HuH-7 (cell line): ENCODE measurements at regions not wholly inside any gene's neighbourhood (a gene's known extent, or its start where the extent isn't known, plus 50 kb on each side); places are given as distances from the start of the nearest gene placed in this dataset.

Experiments
- DNase-seq: peaks from one replicate; pipeline ENCODE4 v3.0.0; 2011; ENCODE audit warnings: low spot score

DNA sequence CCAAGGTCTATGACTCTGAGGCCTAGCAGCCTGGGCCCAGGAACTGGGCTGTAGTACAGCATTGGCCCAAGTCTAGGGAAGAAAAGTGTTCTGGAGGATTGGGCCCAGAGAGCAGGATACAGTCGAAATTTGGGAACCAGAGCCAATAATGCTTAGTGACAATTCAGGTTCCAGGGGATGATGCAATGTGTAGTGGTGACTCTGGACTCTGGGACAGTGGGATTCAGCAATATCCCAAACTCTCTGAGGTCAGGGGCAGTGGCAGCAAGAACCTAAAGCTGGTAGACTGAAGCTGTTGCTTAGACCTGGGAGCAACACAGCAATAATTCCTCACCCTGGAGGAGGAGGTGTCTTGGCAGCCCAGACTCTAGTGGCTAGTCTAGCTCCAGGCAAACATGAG is 545.5 kb upstream of the ARGLU1 start:
- no peak for DNase-seq

DNA sequence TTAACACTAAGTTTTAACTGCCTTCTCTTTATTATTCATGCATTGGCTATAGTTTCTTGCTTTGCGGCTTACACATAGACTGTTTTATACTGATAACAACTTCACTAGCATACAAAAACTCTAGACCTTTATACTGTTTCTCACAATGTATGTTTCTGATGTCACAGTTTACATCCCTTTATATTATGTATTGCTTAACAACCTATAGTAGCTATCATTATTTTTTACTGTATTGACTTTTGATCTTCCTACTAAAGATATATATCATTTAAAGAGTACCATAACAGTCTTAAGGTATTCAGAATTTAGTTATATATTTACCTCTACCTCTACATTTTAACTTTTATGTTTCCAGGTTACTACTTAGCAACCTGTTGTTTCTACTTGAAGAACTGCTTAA is 543.3 kb upstream of the ARGLU1 start:
- no peak for DNase-seq

DNA sequence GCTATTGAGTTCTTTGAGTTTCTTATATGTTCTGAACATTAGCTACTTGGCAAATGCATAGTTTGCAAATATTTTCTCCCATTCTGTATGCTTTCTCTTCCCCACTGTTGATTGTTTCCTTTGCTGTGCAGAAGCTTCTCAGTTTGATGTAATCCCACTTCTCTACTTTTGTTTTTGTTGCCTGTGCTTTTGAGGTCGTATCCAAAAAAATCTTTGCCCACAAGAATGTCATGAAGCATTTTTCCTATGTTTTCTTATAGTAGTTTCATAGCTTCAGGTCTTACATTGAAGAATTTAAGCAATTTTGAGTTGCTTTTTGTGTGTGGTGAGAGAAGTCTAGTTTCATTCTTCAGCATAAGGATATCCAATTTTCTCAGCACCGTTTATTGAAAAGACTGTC is 536.7 kb upstream of the ARGLU1 start:
- no peak for DNase-seq

DNA sequence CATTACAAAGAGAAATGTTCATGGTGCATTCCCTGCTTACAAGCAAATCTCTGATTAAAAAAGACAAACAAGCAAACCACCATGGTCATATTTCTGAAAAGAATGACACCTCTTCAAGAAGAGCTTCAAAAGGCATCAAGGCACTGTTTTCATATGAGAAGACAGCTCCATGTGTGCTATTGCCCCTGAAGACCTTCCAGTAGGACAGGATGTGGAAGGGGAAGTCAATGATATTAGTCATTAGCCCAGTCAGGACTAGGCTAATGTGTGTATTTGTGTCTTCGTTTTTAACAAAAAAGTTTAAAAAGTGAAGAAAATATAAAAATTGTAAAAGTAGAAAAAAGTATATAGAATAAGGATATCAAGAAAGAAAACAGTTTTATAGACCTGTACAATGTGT is 534.7 kb upstream of the ARGLU1 start:
- no peak for DNase-seq

DNA sequence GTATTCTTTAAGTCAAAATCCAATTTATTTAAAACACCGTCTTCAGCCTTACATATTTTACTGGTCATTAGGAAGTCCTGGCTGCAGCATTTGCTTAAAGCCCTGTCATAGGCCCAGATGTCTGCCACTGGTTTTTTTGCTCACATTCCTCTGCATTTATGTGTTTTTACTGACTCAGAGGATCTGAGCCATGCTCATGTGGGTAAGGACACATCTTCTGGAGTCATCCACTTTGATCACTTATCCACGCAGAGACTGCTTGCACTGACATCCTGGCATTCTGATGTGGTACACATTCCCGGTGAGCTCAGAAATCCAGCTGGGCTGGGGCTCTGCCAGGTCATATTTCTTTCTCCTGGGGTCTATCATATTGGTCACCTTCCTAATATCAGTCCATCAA is 531.7 kb upstream of the ARGLU1 start:
- DNase-seq: no peak

DNA sequence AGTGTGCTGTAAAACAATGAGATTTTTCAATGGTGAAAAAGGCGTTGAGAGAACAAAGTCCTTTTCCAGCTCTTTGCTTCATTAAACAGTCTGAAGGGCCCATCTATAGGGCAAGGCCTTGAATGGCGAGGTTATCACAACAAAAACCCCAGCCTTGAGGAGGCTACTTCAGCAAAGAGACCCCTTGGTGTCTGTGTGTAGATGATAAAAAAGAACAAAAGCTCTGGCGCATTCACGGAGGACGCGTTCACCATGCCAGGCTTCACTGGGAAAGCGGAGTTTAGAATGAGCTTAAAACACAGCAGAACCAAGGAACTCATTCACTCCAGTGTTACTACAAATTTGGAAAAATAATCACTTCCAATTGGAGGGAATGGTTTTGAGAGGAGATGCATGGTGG is 530.0 kb upstream of the ARGLU1 start:
- no peak for DNase-seq

DNA sequence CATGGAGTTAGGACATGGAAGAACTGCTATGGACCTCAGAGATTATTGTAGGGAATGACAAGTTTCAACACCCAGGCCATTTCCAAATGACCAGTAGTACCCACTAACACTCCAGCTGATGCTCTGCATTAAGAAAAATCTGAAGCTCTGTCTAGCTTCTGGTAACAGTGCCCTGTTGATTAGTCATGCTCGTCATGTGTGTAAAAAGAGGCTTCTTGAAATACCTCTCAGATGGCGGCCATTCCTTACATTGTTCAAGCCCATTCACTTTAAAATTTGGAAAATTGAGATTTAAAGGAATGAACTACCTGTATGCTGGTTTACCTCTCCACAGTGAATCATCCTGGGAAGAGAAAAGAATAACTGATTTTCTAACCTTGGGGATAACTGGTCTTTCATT is 527.9 kb upstream of the ARGLU1 start:
- no peak for DNase-seq

DNA sequence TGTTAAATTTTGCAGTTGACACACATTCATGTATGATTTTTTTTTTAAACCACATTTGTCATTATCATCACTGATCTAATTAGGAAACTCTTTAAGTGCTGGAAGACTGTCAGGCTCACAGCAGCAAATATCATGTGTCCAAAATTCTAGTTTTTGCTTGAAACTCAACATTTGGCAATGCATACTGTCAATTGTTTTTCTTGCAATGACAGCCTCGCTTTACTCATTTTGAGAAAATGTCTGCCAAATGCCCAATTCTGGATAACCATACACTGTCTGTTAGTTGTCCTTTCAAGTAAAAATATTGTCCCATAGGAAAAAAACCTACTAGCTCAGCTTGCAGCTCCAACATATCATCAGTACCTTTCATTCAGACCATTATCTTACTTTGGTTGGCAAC is 523.9 kb upstream of the ARGLU1 start:
- no peak for DNase-seq

DNA sequence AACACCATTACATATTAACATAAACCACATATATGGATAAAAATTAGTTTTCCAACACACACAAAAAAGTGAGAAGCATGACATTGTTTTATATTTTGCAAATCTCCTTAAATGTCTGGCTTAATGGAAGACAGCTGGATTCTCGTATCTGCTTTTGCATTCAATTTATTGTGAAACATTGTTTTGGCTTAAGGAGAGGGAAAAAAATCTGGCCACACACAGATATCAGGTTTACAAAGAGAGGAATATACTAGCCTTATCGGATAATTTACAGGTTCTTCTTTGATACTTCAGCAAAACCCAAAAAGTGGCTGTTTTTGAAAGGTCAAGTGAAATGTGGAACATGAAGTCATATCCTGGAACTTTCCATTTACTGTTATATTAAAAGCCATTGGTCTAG is 523.5 kb upstream of the ARGLU1 start:
- DNase-seq: no peak

DNA sequence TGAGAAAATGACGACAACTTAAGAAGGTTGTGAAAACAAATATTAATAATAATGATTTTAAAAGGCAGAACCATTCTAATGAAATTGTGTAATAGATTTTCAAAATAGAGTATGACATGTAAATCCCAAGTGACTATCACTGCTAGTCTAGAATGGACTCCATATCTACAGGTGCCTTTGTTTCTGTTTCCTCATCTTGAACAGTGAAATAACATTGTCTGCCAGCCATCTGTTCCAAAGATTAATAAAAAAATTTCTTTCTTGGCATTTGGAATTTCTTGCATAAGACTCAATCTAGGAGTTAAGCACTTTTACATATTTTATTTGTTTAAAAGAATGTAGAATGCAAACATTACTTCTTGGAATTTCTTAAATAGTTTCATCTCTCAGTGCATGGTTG is 520.1 kb upstream of the ARGLU1 start:
- DNase-seq: no peak

DNA sequence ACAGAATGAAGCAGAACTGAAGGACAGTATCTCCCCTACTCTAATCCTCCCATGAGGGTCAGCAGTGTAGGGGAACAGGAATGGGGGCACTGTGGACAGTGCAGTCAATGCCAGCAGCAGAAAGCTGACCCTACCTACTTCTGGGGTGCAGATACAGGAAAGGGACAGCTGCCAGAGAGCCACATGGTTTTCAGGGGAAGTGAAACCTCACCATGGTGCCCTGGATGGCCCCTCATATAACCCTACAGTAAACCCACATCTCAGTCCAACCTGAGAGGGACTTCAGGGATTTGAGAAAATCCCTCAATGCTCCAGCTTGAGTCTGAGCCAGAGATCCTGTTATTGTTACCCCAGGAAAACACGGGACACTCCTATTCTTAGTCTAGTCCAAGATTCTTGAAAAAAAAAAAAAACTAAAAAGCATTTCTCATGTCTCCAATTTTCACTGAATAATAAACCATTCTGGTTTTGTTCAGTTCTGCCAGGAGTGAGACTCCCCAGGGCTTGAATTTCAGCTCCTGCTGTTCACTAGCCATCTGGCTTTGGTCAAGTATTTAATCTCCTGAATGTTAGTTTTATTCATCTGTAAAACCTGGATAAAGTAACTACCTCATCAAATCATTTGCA is 511.6 kb upstream of the ARGLU1 start:
- DNase-seq: no peak

DNA sequence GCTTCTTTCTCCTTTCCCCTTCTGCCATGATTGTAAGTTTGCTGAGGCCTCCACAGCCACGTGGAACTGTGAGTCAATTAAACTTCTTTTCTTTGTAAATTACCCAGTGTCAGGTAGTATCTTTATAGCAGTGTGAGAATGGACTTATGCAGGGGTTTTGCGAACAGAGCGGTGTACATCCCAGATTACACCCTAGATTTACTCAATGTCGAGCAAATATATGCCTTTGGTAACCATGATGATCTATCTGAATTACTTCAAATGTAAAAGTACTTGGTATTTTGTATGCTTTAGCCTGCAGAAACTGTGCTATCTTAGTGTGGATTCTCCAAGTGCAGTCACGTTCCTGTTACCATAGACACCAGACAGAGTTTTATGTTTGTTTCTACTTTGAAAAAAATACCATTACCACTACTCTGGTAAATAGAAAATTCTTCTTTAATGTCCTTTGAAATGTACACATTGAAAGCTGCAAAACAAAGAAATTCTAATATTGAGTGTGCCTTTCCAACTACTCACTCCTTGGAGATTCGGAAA is 510.4 kb upstream of the ARGLU1 start:
- DNase-seq: no peak

DNA sequence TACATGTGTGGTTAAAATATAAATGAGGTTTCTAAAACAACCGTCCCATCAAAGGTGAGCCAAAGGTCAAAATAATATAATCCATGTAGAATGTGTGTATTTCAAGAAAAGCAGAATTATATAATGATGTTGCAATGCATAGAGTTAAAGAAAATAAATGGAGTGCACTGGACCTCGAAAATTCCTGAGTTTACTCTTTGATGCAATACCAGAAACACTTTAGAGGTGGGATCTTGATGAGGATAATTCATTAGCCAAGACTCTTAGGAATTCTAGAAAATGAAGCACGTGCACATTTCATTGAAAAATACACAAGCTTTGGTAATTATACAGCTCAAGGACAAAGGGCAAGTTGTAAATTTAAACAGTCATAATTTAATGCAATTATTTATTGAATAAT is 508.9 kb upstream of the ARGLU1 start:
- DNase-seq: no peak

DNA sequence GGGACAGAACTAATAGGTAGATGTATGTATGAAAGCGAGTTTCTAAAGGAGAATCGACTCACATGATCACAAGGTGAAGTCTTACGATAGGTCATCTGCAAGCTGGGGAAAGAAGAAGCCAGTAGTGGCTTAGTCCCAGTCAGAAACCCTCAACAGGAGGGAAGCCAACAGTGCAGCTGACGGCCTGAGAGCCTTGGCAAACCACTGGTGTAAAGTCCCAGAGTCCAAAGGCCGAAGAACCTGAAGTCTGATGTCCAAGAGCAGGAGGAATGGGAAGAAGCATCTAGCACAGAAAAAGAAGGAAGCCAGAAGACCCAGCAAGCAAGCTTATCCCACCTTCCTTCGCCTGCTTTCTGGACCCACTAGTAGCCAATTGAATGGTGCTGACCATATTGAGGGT is 507.6 kb upstream of the ARGLU1 start:
- no peak for DNase-seq

DNA sequence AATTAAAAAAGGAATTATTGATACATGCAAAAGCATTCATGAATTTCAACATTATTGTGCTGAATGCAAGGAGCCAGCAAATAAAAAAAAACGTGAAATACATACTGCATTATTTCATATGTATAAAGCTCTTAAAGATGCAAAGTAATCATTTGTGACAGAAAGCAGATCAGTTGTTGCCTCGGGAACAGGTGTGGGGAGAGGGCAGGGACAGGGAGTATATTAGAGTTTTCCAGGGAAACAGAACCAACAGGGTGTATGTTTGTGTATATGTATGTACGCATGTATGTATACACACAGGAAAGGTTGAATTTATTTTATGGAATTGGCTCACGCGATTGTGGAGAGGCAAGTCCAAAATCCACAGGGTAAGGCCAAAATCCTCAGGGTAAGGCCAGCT is 502.9 kb upstream of the ARGLU1 start:
- no peak for DNase-seq

DNA sequence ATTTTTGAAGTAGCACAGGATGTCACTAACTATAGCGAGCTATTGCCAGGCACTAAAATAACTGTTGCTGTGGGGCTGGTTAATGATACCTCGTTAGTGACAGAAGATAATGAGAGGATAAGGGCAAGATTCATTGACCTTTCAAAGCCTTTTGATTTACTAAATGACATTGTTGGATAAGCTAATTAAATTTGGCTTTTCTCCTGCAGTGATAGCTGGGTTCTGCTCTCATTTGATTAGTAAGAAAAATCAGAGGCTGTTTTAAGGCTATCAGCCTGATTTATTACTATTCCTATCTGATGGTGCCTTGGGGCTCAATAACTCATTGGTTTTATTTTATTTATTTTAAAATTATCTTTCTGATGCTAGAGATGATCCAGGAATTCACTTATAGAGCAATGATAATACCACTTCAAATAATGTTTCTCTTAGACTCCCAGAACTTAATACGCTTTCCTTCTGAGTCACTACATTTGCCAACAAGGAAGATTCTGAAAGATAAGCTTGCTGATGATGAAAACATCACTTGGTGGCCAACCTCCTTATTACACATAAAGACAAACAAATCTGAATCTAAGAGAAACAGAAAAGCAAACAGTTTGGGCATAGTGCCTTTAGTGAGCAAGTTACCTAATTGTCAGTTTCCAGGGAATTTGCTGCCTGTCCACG is 501.3 kb upstream of the ARGLU1 start:
- DNase-seq: no peak

DNA sequence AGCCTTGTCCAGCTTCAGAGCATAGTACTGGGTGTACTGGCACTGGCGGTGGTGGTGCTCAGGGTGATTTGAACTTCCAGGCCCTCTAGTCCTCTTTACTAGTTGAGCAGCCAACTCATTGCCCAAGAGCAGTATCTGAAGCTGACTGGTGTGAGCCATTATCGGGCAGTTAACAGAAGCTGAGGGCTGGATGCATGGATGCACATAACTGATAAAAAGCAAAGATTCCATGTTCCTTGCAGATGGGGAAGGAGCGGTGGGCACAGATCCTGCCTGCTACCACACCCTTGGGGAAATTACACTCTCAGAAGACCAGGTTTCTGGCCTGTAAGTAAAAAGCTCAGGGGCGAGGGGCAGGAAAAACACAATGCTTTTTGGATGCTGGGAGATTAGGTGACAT is 499.4 kb upstream of the ARGLU1 start:
- DNase-seq: no peak

DNA sequence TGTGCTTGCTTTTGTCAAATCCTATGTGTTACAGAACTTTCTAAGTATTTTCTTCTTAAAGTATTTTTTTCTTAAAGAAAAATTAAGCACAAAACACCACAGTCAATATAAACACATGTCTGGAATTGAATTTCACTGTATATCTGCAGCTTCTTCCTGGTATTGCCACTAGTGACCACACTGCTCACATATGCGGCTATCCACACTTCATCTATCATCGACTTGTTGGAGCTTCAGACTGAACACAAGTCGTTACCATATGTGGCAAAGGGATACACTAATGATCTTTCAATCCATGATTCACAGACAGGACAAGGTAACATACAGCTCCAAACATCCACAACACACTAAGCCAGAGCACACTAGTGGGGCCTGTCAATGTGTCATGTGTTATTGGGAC is 498.4 kb upstream of the ARGLU1 start:
- DNase-seq: no peak

DNA sequence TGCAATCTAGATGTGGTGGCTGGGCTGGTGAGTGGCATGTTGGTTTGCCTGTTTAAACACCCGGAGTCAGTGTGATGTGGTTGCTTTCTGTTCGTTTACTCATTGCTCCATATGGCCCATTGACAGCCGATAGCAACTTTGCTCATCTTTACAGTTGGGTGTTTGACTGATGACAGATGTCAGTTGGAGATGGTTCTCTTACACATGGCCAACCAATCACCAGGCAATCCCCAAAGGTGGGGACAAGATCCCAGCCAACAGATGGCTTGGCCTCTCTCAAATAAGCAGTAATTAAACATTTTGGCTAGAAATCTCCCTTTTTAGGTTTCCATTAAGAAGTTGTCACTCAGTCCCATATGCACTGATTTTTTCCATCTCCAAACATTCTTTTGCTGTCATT is 497.1 kb upstream of the ARGLU1 start:
- no peak for DNase-seq

DNA sequence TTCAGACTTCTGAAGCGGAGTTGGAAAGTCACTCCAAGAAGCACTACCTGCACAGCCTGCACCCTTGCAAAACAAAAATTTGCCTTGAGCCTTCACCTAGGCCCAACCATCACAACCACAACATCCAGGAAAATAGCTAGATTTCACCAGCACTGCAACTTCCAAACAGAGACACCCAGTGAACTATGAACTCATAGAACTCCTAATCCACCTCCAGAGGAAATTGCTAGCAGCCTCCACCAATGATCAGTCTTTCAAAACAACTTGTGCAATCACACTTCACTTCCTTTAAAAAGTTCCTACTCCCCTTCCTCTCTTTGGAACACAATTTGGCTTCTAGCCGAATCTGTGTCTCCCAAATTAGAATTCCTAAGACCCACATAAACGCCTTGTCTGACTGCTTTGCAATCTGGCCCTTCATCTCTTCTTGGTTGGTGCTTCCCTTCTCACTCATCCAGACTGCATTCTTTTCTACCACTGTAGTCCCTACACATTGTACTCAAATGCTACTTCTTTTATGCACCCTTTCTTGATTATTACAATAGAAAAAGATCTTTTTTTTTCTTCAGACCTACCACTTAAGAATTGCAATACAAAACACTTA is 489.2 kb upstream of the ARGLU1 start:
- DNase-seq: no peak

DNA sequence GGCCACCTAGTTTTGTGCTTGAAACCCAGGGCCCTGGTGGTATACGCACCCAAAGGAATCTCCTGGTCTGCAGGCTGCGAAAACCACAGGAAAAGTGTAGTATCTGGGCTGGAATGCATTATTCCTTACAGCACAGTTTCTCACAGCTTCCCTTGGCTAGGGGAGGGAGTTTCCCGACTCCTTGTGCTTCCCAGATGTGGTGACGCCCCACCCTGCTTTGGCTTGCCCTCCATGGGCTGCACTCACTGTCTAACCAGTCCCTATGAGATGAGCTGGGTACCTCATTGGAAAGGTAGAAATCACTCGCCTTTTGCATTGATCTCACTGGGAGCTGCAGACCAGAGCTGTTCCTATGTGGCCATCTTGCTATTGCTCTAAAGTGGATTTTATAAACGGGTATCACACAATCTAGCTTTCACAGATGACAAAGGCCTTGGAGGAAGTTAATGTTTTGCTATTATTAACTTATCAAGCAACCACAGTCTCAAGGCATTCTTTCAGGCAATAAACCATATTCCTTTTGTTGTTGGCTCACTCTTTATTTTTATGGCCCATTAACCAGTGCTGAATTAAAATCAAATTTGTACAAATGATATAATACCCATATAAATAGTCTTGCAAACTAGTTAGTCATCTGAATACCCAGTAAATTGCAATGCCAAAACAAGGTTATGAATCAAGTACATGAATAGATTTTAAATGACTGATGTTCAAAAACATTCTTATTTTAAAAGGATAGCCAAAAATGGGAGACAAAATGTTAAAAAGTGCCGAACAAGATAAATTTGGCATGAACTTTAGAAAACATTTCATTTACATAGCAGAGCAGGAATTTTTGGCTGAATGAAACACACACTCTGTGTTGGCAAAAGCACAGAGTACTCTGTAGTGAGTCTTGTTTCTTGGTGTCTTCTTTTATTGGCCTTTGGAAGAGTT is 475.4 kb upstream of the ARGLU1 start:
- no peak for DNase-seq

DNA sequence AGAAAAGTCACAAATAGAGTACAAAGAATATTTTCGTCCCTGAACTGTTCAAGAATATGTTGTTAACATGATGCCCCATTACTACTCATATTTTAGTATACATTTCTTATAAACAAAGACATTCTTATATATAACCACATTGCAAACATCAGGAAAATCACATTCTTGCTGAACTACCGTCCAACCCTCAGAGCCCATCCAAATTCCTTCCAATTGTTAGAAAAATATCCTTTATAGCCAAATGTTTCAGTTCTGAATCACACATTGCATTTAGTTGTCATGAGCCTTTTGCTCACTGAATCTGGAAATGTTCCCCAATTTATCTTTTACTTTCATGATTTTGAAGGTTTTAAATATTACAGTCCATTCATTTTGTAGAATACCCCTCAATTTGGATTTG is 467.8 kb upstream of the ARGLU1 start:
- DNase-seq: no peak

DNA sequence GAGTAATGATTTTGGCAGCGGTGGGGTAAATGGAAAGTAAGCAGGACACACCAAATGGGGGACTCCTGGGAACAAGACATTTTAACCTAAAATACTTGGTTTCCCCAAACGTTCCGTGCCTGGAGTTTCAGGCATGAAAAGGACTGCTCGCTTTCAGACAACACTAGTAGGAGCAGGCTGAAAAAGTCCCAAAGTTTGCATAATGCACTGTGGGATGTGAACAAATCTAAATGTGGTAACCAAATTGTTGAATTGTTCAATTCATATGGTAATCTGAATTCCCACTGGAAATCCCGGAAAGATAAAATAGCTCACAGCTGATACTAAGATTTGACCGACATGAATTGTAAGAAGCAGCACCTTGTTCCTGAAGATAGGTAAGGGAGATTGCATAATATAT is 467.2 kb upstream of the ARGLU1 start:
- DNase-seq: no peak
